ENCODE measurements at regions not wholly inside any gene's neighbourhood (a gene's known extent, or its start where the extent isn't known, plus 50 kb on each side); places are given as distances from the start of the nearest gene placed in this dataset.

DNA sequence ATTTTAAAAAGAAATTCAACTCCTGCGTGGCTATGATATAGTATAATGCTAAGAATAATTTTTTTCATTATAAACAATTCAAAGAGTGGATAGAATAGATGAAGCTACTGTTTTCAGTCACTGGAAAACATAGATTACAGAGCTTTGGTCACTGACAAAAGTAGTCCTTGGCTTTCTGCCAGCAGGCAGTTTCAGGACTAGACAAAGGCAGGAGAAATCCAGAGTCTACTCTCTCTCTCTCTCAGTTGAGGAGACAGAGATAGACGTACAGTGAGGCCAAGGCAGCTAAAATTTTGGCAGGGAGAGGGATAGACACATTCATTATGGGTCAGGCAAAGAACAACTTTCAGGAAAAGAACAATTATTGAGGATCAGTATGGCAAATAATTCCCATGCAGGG lies 491.4 kb upstream of the CRIM1 start:
- FAIRE-seq (no peak), ATAC-seq (no peak), DNase-seq (ENCODE audit: low read depth, low spot score) (no peak)
- CTCF ChIA-PET, result no interaction called here
- no peak overlapping the region for H2AFZ ChIP-seq (ENCODE audit: control insufficient read depth, low read depth, low read length)
- H4K20me1 ChIP-seq (ENCODE audit: control insufficient read depth, insufficient read depth), result no peaks in the 10 kb centered on the region
- no peak overlapping the region for H3K9ac ChIP-seq (ENCODE audit: control insufficient read depth, insufficient read depth, low read length)
- H3K27me3 ChIP-seq (replicated peaks in 1 of 2; ENCODE audit: control insufficient read depth in 2 of 2, insufficient read depth in 2 of 2, low read length in 1 of 2), result no peaks in the 10 kb centered on the region
- H3K27ac ChIP-seq (ENCODE audit: control insufficient read depth, insufficient read depth), result no peak overlapping the region
- no peak for TF ChIP-seq SIN3A (IDR thresholded peaks at IDR 0.05; ENCODE audit: low read depth, low read length)
- TF ChIP-seq, protein P1, sequence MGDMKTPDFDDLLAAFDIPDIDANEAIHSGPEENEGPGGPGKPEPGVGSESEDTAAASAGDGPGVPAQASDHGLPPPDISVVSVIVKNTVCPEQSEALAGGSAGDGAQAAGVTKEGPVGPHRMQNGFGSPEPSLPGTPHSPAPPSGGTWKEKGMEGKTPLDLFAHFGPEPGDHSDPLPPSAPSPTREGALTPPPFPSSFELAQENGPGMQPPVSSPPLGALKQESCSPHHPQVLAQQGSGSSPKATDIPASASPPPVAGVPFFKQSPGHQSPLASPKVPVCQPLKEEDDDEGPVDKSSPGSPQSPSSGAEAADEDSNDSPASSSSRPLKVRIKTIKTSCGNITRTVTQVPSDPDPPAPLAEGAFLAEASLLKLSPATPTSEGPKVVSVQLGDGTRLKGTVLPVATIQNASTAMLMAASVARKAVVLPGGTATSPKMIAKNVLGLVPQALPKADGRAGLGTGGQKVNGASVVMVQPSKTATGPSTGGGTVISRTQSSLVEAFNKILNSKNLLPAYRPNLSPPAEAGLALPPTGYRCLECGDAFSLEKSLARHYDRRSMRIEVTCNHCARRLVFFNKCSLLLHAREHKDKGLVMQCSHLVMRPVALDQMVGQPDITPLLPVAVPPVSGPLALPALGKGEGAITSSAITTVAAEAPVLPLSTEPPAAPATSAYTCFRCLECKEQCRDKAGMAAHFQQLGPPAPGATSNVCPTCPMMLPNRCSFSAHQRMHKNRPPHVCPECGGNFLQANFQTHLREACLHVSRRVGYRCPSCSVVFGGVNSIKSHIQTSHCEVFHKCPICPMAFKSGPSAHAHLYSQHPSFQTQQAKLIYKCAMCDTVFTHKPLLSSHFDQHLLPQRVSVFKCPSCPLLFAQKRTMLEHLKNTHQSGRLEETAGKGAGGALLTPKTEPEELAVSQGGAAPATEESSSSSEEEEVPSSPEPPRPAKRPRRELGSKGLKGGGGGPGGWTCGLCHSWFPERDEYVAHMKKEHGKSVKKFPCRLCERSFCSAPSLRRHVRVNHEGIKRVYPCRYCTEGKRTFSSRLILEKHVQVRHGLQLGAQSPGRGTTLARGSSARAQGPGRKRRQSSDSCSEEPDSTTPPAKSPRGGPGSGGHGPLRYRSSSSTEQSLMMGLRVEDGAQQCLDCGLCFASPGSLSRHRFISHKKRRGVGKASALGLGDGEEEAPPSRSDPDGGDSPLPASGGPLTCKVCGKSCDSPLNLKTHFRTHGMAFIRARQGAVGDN (IDR thresholded peaks at IDR 0.05), result no peak
- POLR2A ChIA-PET, result no interaction called here
- H3K36me3 ChIP-seq (ENCODE audit: control insufficient read depth in 2 of 2, insufficient read depth in 2 of 2, low read length in 1 of 2), result no peaks in the 10 kb centered on the region
- intact Hi-C loops (cut with micrococcal nuclease; ENCODE audit: unreplicated experiment) (no loop called here), in situ Hi-C loops (cut with MboI) (no loop called here)
- no TSS peak for BruUV-seq (replicated peaks)
- H3K4me1 ChIP-seq (ENCODE audit: control insufficient read depth, insufficient read depth, low read length), result no peaks in the 10 kb centered on the region
- WGBS (ENCODE audit: insufficient coverage, insufficient replicate concordance, low lambda C conversion rate, missing lambda C conversion rate), result 3% methylated on average over 2 of the region's 2 CpGs
- H3K4me3 ChIP-seq, result no peak overlapping the region
- RAD21 ChIA-PET (ENCODE audit: unreplicated experiment), result no interaction called here
- H3K4me2 ChIP-seq (ENCODE audit: control insufficient read depth, insufficient read depth), result no peak overlapping the region
- H3K79me2 ChIP-seq (ENCODE audit: control insufficient read depth, insufficient read depth, low read length), result no peaks in the 10 kb centered on the region
- no peaks in the 10 kb centered on the region for H3K9me3 ChIP-seq (replicated peaks; ENCODE audit: control insufficient read depth, insufficient read depth, low read length)
- SMC1A ChIA-PET (ENCODE audit: uncharacterized antibody, unreplicated experiment), result no interaction called here

DNA sequence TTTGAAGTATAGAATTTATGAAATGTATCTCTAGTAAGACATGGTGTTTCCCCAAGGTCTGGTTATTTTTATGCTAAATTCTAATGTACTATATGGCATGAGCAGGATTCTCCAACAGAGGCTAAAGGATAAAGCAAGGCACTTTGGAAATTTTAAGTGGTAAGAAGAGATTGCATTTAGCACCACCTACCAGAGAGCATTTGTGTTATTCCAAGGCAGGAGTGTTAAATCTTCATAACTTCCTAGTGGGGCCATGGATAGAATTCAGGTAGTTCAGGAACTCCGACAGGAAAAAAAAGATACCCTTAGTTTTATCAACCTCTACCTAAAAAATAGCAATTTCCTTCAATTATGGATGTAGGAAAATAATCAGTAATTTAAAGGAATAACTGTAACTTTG lies 497.4 kb upstream of the CRIM1 start:
- POLR2A ChIA-PET, result no interaction called here
- Histone ChIP-seq H3K27me3 (replicated peaks in 1 of 2; ENCODE audit: control insufficient read depth in 2 of 2, insufficient read depth in 2 of 2, low read length in 1 of 2) (no peaks in the 10 kb centered on the region), H2AFZ (ENCODE audit: control insufficient read depth, low read depth, low read length) (no peak overlapping the region), H3K9ac (ENCODE audit: control insufficient read depth, insufficient read depth, low read length) (no peak overlapping the region), H3K4me2 (ENCODE audit: control insufficient read depth, insufficient read depth) (no peak overlapping the region), H3K27ac (ENCODE audit: control insufficient read depth, insufficient read depth) (no peak overlapping the region), H3K79me2 (ENCODE audit: control insufficient read depth, insufficient read depth, low read length) (no peaks in the 10 kb centered on the region), H3K4me3 (no peak overlapping the region), H3K36me3 (ENCODE audit: control insufficient read depth in 2 of 2, insufficient read depth in 2 of 2, low read length in 1 of 2) (no peaks in the 10 kb centered on the region), H3K4me1 (ENCODE audit: control insufficient read depth, insufficient read depth, low read length) (no peaks in the 10 kb centered on the region), H4K20me1 (ENCODE audit: control insufficient read depth, insufficient read depth) (no peaks in the 10 kb centered on the region), H3K9me3 (replicated peaks; ENCODE audit: control insufficient read depth, insufficient read depth, low read length) (no peaks in the 10 kb centered on the region)
- no peak for DNase-seq (ENCODE audit: low read depth, low spot score)
- CTCF ChIA-PET, result no interaction called here
- 0% methylated on average over 1 of the region's 1 CpG for WGBS (ENCODE audit: insufficient coverage, insufficient replicate concordance, low lambda C conversion rate, missing lambda C conversion rate)
- intact Hi-C loops (cut with micrococcal nuclease; ENCODE audit: unreplicated experiment), result no loop called here
- no peak for FAIRE-seq
- in situ Hi-C loops (cut with MboI), result no loop called here
- RAD21 ChIA-PET (ENCODE audit: unreplicated experiment), result no interaction called here
- no peak for ATAC-seq
- BruUV-seq (replicated peaks), result no TSS peak
- TF ChIP-seq ZNF217 (IDR thresholded peaks at IDR 0.05) (no peak), ZSCAN29 (IDR thresholded peaks at IDR 0.05) (no peak), ZNF207 (IDR thresholded peaks at IDR 0.05; ENCODE audit: borderline replicate concordance) (no peak), GATAD2B (conservative IDR thresholded peaks at IDR 0.05; ENCODE audit: low read depth) (no peak), BRCA1 (IDR thresholded peaks at IDR 0.05; ENCODE audit: low read depth, low read length) (no peak)
- TF ChIP-seq, protein P2, sequence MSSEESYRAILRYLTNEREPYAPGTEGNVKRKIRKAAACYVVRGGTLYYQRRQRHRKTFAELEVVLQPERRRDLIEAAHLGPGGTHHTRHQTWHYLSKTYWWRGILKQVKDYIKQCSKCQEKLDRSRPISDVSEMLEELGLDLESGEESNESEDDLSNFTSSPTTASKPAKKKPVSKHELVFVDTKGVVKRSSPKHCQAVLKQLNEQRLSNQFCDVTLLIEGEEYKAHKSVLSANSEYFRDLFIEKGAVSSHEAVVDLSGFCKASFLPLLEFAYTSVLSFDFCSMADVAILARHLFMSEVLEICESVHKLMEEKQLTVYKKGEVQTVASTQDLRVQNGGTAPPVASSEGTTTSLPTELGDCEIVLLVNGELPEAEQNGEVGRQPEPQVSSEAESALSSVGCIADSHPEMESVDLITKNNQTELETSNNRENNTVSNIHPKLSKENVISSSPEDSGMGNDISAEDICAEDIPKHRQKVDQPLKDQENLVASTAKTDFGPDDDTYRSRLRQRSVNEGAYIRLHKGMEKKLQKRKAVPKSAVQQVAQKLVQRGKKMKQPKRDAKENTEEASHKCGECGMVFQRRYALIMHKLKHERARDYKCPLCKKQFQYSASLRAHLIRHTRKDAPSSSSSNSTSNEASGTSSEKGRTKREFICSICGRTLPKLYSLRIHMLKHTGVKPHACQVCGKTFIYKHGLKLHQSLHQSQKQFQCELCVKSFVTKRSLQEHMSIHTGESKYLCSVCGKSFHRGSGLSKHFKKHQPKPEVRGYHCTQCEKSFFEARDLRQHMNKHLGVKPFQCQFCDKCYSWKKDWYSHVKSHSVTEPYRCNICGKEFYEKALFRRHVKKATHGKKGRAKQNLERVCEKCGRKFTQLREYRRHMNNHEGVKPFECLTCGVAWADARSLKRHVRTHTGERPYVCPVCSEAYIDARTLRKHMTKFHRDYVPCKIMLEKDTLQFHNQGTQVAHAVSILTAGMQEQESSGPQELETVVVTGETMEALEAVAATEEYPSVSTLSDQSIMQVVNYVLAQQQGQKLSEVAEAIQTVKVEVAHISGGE (CRISPR knock-in tag; IDR thresholded peaks at IDR 0.05), result no peak
- SMC1A ChIA-PET (ENCODE audit: uncharacterized antibody, unreplicated experiment), result interaction anchor here (1.0 kb wide), 1 partner anchor 12 kb away, joined by 3 read pairs; no protein-coding TSS in a partner anchor

Data from GM12878 (cell line).